ENCODE measurements at regions not wholly inside any gene's neighbourhood (a gene's known extent, or its start where the extent isn't known, plus 50 kb on each side); places are given as distances from the start of the nearest gene placed in this dataset.

DNA sequence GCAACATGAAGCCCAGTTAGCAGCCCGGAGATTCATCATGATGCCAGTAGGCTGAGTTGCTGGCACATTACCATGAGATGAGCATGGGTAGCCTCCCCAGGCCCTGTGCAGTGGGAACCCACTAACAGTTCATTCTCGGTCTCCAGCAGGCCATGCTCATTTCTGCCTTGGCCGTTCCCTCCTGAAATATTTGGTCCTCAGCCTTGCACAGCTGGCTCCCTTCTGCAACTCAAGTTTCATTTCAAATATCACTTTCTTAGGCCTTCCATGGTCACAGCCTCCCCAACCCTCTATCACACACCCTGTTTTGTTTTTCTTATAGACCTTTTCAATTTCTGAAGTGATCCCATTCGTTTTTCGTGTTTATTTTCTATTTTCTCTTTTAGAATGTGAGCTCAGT lies 125.4 kb upstream of the VLDLR start:
- no peak overlapping the region for H3K4me3 ChIP-seq (replicated peaks in 1 of 3; ENCODE audit: insufficient read depth in 1 of 3, low read depth in 1 of 3, low read length in 3 of 3)
- no peak overlapping the region for H3K9ac ChIP-seq (replicated peaks; ENCODE audit: extremely low read depth, insufficient read depth, low read length)
- DNase-seq (ENCODE audit: low read depth, low spot score), result no peak
- intact Hi-C loops (cut with micrococcal nuclease) (no loop called here), dilution Hi-C loops (cut with MboI; ENCODE audit: extremely low pct_ligation_motif_present, low sequenced_read_pairs) (no loop called here)
- no peaks in the 10 kb centered on the region for H3K79me2 ChIP-seq (ENCODE audit: control insufficient read depth, insufficient read depth, low read length)
- H3K4me2 ChIP-seq (ENCODE audit: insufficient read depth, low read length), result no peak overlapping the region
- H3K9me3 ChIP-seq (replicated peaks; ENCODE audit: control insufficient read depth, insufficient read depth, low read length), result no peaks in the 10 kb centered on the region
- H3K4me1 ChIP-seq (ENCODE audit: control insufficient read depth, extremely low read depth, insufficient read depth, low read length), result no peaks in the 10 kb centered on the region
- no peak overlapping the region for H2AFZ ChIP-seq (ENCODE audit: low read depth, low read length)
- FAIRE-seq, result no peak
- ChIA-PET POLR2A (no interaction called here), CTCF (no interaction called here)
- no TSS peak for BruUV-seq (replicated peaks)
- H3K27me3 ChIP-seq (ENCODE audit: control insufficient read depth in 2 of 2, insufficient read depth in 2 of 2, low read length in 2 of 2), result peaks cover 7 to 8% of the 10 kb centered on the region in 2 experiments
- no peaks in the 10 kb centered on the region for H4K20me1 ChIP-seq (replicated peaks; ENCODE audit: control insufficient read depth, extremely low read depth, insufficient read depth, low read length)
- H3K36me3 ChIP-seq (ENCODE audit: control insufficient read depth in 2 of 2, extremely low read depth in 1 of 2, insufficient read depth in 2 of 2, low read length in 2 of 2), result no peaks in the 10 kb centered on the region
- no peak overlapping the region for H3K27ac ChIP-seq (ENCODE audit: insufficient read depth, low read depth, low read length)
- TF ChIP-seq MYC (IDR thresholded peaks at IDR 0.05; ENCODE audit: low read depth, low read length) (no peak), JUN (IDR thresholded peaks at IDR 0.05; ENCODE audit: borderline replicate concordance, insufficient read depth, insufficient read length, low read depth) (no peak), EZH2 (IDR thresholded peaks at IDR 0.05; ENCODE audit: borderline replicate concordance, low read depth, low read length, severe bottlenecking) (no peak), POLR2AphosphoS5 (IDR thresholded peaks at IDR 0.05; ENCODE audit: insufficient read depth, low read depth, low read length) (no peak), POLR2A (IDR thresholded peaks at IDR 0.05; ENCODE audit: low read depth, low read length) (no peak), GATA2 (IDR thresholded peaks at IDR 0.05; ENCODE audit: insufficient read depth, insufficient read length, low read depth, low read length) (no peak), FOS (IDR thresholded peaks at IDR 0.05; ENCODE audit: borderline replicate concordance, insufficient read depth, low read length) (no peak)
- TF ChIP-seq, protein P1, sequence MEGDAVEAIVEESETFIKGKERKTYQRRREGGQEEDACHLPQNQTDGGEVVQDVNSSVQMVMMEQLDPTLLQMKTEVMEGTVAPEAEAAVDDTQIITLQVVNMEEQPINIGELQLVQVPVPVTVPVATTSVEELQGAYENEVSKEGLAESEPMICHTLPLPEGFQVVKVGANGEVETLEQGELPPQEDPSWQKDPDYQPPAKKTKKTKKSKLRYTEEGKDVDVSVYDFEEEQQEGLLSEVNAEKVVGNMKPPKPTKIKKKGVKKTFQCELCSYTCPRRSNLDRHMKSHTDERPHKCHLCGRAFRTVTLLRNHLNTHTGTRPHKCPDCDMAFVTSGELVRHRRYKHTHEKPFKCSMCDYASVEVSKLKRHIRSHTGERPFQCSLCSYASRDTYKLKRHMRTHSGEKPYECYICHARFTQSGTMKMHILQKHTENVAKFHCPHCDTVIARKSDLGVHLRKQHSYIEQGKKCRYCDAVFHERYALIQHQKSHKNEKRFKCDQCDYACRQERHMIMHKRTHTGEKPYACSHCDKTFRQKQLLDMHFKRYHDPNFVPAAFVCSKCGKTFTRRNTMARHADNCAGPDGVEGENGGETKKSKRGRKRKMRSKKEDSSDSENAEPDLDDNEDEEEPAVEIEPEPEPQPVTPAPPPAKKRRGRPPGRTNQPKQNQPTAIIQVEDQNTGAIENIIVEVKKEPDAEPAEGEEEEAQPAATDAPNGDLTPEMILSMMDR (IDR thresholded peaks at IDR 0.05; ENCODE audit: extremely low read depth in 1 of 2, insufficient read depth in 1 of 2, low read depth in 1 of 2, low read length in 2 of 2), result no peak
- TF ChIP-seq, protein P2, sequence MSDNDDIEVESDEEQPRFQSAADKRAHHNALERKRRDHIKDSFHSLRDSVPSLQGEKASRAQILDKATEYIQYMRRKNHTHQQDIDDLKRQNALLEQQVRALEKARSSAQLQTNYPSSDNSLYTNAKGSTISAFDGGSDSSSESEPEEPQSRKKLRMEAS (IDR thresholded peaks at IDR 0.05; ENCODE audit: insufficient read depth, insufficient read length), result no peak
- H3K9me1 ChIP-seq (replicated peaks; ENCODE audit: control insufficient read depth, extremely low read depth, insufficient read depth, low read length), result no peaks in the 10 kb centered on the region
